ENCODE measurements at regions not wholly inside any gene's neighbourhood (a gene's known extent, or its start where the extent isn't known, plus 50 kb on each side); places are given as distances from the start of the nearest gene placed in this dataset.

DNA sequence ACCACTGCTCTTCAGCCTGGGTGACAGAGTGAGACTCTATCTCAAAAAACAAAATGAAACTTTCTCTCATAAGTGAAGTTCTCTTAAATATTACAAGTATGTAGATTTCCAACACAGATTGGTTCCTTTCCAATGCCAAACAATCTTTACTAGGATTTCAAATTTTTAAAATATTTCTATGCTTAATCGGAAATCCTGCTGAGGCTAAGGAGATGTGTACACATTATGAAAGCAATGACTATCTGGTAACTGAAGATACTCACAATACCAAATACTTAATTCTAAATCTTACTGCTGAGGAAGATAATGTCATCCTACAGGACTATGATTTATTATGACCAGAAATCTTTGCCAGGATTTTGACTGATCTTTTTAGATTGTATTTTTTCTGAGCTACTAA is 255.6 kb upstream of the ZNF717 start:
- CTCF ChIA-PET: no interaction called here
- no peak for ATAC-seq
- TF ChIP-seq POLR2AphosphoS5 (IDR thresholded peaks at IDR 0.05; ENCODE audit: low read depth, low read length): no peak
- TF ChIP-seq SIN3A (IDR thresholded peaks at IDR 0.05; ENCODE audit: borderline replicate concordance, insufficient read depth, low read depth, low read length): no peak
- TF ChIP-seq, protein P1, sequence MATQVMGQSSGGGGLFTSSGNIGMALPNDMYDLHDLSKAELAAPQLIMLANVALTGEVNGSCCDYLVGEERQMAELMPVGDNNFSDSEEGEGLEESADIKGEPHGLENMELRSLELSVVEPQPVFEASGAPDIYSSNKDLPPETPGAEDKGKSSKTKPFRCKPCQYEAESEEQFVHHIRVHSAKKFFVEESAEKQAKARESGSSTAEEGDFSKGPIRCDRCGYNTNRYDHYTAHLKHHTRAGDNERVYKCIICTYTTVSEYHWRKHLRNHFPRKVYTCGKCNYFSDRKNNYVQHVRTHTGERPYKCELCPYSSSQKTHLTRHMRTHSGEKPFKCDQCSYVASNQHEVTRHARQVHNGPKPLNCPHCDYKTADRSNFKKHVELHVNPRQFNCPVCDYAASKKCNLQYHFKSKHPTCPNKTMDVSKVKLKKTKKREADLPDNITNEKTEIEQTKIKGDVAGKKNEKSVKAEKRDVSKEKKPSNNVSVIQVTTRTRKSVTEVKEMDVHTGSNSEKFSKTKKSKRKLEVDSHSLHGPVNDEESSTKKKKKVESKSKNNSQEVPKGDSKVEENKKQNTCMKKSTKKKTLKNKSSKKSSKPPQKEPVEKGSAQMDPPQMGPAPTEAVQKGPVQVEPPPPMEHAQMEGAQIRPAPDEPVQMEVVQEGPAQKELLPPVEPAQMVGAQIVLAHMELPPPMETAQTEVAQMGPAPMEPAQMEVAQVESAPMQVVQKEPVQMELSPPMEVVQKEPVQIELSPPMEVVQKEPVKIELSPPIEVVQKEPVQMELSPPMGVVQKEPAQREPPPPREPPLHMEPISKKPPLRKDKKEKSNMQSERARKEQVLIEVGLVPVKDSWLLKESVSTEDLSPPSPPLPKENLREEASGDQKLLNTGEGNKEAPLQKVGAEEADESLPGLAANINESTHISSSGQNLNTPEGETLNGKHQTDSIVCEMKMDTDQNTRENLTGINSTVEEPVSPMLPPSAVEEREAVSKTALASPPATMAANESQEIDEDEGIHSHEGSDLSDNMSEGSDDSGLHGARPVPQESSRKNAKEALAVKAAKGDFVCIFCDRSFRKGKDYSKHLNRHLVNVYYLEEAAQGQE (IDR thresholded peaks at IDR 0.05; ENCODE audit: insufficient read depth in 1 of 2, low read depth in 2 of 2, low read length in 1 of 2): no peak
- TF ChIP-seq TCF7L2 (IDR thresholded peaks at IDR 0.05; ENCODE audit: low read depth, low read length): no peak
- TF ChIP-seq, protein P2, sequence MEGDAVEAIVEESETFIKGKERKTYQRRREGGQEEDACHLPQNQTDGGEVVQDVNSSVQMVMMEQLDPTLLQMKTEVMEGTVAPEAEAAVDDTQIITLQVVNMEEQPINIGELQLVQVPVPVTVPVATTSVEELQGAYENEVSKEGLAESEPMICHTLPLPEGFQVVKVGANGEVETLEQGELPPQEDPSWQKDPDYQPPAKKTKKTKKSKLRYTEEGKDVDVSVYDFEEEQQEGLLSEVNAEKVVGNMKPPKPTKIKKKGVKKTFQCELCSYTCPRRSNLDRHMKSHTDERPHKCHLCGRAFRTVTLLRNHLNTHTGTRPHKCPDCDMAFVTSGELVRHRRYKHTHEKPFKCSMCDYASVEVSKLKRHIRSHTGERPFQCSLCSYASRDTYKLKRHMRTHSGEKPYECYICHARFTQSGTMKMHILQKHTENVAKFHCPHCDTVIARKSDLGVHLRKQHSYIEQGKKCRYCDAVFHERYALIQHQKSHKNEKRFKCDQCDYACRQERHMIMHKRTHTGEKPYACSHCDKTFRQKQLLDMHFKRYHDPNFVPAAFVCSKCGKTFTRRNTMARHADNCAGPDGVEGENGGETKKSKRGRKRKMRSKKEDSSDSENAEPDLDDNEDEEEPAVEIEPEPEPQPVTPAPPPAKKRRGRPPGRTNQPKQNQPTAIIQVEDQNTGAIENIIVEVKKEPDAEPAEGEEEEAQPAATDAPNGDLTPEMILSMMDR (IDR thresholded peaks at IDR 0.05): no peak
- Histone ChIP-seq H3K36me3 (ENCODE audit: control insufficient read depth, insufficient read depth, low read length) (no peaks in the 10 kb centered on the region), H3K9me3 (ENCODE audit: control insufficient read depth, insufficient read depth, low read depth, low read length) (no peaks in the 10 kb centered on the region), H3K27ac (ENCODE audit: low read length) (no peak overlapping the region), H3K4me3 (ENCODE audit: low read depth in 2 of 2, low read length in 2 of 2) (no peak overlapping the region), H3K4me1 (ENCODE audit: control insufficient read depth, insufficient read depth, low read length) (no peaks in the 10 kb centered on the region), H3K27me3 (ENCODE audit: control insufficient read depth, insufficient read depth, low read length) (no peaks in the 10 kb centered on the region)
- in situ Hi-C loops (cut with HindIII; ENCODE audit: low pct_unique_long_range_greater_than_20kb, low sequenced_read_pairs): no loop called here
- no peak for DNase-seq (ENCODE audit: low read depth, low spot score)
- no TSS peak for BruUV-seq (replicated peaks)
- intact Hi-C loops (cut with micrococcal nuclease; ENCODE audit: unreplicated experiment): no loop called here
- POLR2A ChIA-PET: no interaction called here

DNA sequence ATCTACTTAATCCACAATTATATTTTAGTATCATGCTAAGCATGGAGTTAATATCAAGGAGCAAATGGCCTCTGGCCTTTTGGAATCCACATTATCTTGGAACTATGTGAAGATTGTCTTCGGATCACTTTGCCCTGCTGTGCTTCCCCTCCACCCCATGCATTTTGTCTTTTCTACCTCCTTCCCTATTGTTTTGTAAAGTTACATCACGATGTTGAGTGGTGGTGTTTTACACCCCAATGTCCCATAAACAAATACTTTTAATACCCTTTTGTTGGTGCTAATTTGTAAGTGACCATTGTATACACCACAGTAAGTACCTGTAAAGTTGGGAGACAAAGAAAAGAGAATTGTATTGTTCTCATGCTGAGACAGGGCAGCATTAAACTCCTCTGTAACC is 258.4 kb upstream of the ZNF717 start:
- no peaks in the 10 kb centered on the region for H3K27me3 ChIP-seq (ENCODE audit: control insufficient read depth, insufficient read depth, low read length)
- H3K4me1 ChIP-seq (ENCODE audit: control insufficient read depth, insufficient read depth, low read length): no peaks in the 10 kb centered on the region
- DNase-seq (ENCODE audit: low read depth, low spot score) (no peak), ATAC-seq (no peak)
- POLR2A ChIA-PET: no interaction called here
- H3K9me3 ChIP-seq (ENCODE audit: control insufficient read depth, insufficient read depth, low read depth, low read length): no peaks in the 10 kb centered on the region
- TF ChIP-seq TCF7L2 (IDR thresholded peaks at IDR 0.05; ENCODE audit: low read depth, low read length): no peak
- TF ChIP-seq, protein P1 (IDR thresholded peaks at IDR 0.05; ENCODE audit: insufficient read depth in 1 of 2, low read depth in 2 of 2, low read length in 1 of 2): no peak
- TF ChIP-seq POLR2AphosphoS5 (IDR thresholded peaks at IDR 0.05; ENCODE audit: low read depth, low read length): no peak
- TF ChIP-seq, protein P2 (IDR thresholded peaks at IDR 0.05): no peak
- no peak for TF ChIP-seq SIN3A (IDR thresholded peaks at IDR 0.05; ENCODE audit: borderline replicate concordance, insufficient read depth, low read depth, low read length)
- BruUV-seq (replicated peaks): no TSS peak
- no peak overlapping the region for H3K27ac ChIP-seq (ENCODE audit: low read length)
- CTCF ChIA-PET: no interaction called here
- H3K4me3 ChIP-seq (ENCODE audit: low read depth in 2 of 2, low read length in 2 of 2): no peak overlapping the region
- in situ Hi-C loops (cut with HindIII; ENCODE audit: low pct_unique_long_range_greater_than_20kb, low sequenced_read_pairs) (no loop called here), intact Hi-C loops (cut with micrococcal nuclease; ENCODE audit: unreplicated experiment) (no loop called here)
- H3K36me3 ChIP-seq (ENCODE audit: control insufficient read depth, insufficient read depth, low read length): no peaks in the 10 kb centered on the region

Measured in Panc1 (cell line).